ENCODE measurements at regions not wholly inside any gene's neighbourhood (a gene's known extent, or its start where the extent isn't known, plus 50 kb on each side); places are given as distances from the start of the nearest gene placed in this dataset.

GRCh38 chr16:54525104-54525503, 238.5 kb upstream of the IRX3 start:
- H3K9me3 ChIP-seq = no peaks in the 10 kb centered on the region
- H3K4me3 ChIP-seq = no peak overlapping the region
- WGBS, 2 donors = 81 to 90% methylated on average over 4 of the region's 4 CpGs
- H3K27ac ChIP-seq = no peak overlapping the region
- H3K4me1 ChIP-seq = no peaks in the 10 kb centered on the region
- intact Hi-C loops (cut with DNase I; ENCODE audit: low total_unique reads) = no loop called here
- H3K27me3 ChIP-seq = no peaks in the 10 kb centered on the region
- DNase-seq = no peak
- H3K36me3 ChIP-seq (ENCODE audit: low read depth, missing control alignments) = no peaks in the 10 kb centered on the region
- TF ChIP-seq CTCF (IDR thresholded peaks at IDR 0.05) (no peak), POLR2A (IDR thresholded peaks at IDR 0.05) (no peak)

- Histone ChIP-seq H3K27ac (no peak overlapping the region), H3K36me3 (ENCODE audit: low read depth, missing control alignments) (no peaks in the 10 kb centered on the region), H3K4me3 (no peak overlapping the region), H3K9me3 (no peaks in the 10 kb centered on the region), H3K27me3 (no peaks in the 10 kb centered on the region), H3K4me1 (no peaks in the 10 kb centered on the region)
- DNase-seq = no peak
- no peak for TF ChIP-seq POLR2A (IDR thresholded peaks at IDR 0.05)
- no peak for TF ChIP-seq CTCF (IDR thresholded peaks at IDR 0.05)
- WGBS, 2 donors = 62 to 74% methylated on average over 5 of the region's 5 CpGs
- intact Hi-C loops (cut with DNase I; ENCODE audit: low total_unique reads) = no loop called here
Measured at GRCh38 chr16:54522584-54522983, 236.0 kb upstream of the IRX3 start.

- intact Hi-C loops (cut with DNase I; ENCODE audit: low total_unique reads) = no loop called here
- Histone ChIP-seq H3K36me3 (ENCODE audit: low read depth, missing control alignments) (no peaks in the 10 kb centered on the region), H3K4me3 (no peak overlapping the region), H3K27ac (no peak overlapping the region), H3K9me3 (no peaks in the 10 kb centered on the region), H3K4me1 (no peaks in the 10 kb centered on the region), H3K27me3 (no peaks in the 10 kb centered on the region)
- 68 to 81% methylated on average over 2 of the region's 2 CpGs for WGBS, 2 donors
- no peak for DNase-seq
- TF ChIP-seq CTCF (IDR thresholded peaks at IDR 0.05) (no peak), POLR2A (IDR thresholded peaks at IDR 0.05) (no peak)
Measured at GRCh38 chr16:54521327-54521726, 234.7 kb upstream of the IRX3 start.

- Histone ChIP-seq H3K4me1 (no peaks in the 10 kb centered on the region), H3K36me3 (ENCODE audit: low read depth, missing control alignments) (no peaks in the 10 kb centered on the region), H3K27me3 (no peaks in the 10 kb centered on the region), H3K4me3 (no peak overlapping the region), H3K27ac (no peak overlapping the region), H3K9me3 (no peaks in the 10 kb centered on the region)
- no peak for TF ChIP-seq CTCF (IDR thresholded peaks at IDR 0.05)
- no peak for TF ChIP-seq POLR2A (IDR thresholded peaks at IDR 0.05)
- no peak for DNase-seq
- intact Hi-C loops (cut with DNase I; ENCODE audit: low total_unique reads) = no loop called here
- 75 to 82% methylated on average over 4 of the region's 4 CpGs for WGBS, 2 donors
Measured at GRCh38 chr16:54519161-54519695, 232.6 kb upstream of the IRX3 start.

GRCh38 chr16:54517181-54517580, 230.6 kb upstream of the IRX3 start:
- H3K4me3 ChIP-seq = no peak overlapping the region
- H3K27ac ChIP-seq = no peak overlapping the region
- TF ChIP-seq POLR2A (IDR thresholded peaks at IDR 0.05) (no peak), CTCF (IDR thresholded peaks at IDR 0.05) (no peak)
- no peaks in the 10 kb centered on the region for H3K27me3 ChIP-seq
- WGBS, 2 donors = 48 to 59% methylated on average over 6 of the region's 6 CpGs
- no peaks in the 10 kb centered on the region for H3K4me1 ChIP-seq
- no peaks in the 10 kb centered on the region for H3K9me3 ChIP-seq
- intact Hi-C loops (cut with DNase I; ENCODE audit: low total_unique reads) = no loop called here
- H3K36me3 ChIP-seq (ENCODE audit: low read depth, missing control alignments) = no peaks in the 10 kb centered on the region
- no peak for DNase-seq
